HCT116 (cell line): ENCODE measurements at regions not wholly inside any gene's neighbourhood (a gene's known extent, or its start where the extent isn't known, plus 50 kb on each side); places are given as distances from the start of the nearest gene placed in this dataset.

Experiments used
- ATAC-seq: fragments of 200-7000 bp; cut with Tn5 transposase; 2 replicates; pipeline ENCODE4 v1.9.1; 2020; ENCODE audit warnings: mild to moderate bottlenecking, moderate library complexity
- BruUV-seq: library from RNA; stranded (reverse); fragments of 400-500 nt; replicated peaks from 2 replicates; lab custom pipeline; 2021; lab: Mats Ljungman, UMichigan
- CTCF ChIA-PET: fragments of 300-600 bp; sonication (Branson Sonifier 250); formaldehyde crosslinking; loops from one replicate; lab custom pipeline; 2021; ENCODE audit warnings: antibody characterized with exemption; lab: Charles Lee
- POLR2A ChIA-PET: fragments of 300-600, 350-600 bp; sonication (Branson Sonifier 250); formaldehyde crosslinking; loops from one replicate; lab custom pipeline; 2021; ENCODE audit warnings: antibody characterized with exemption; lab: Charles Lee
- RAD21 ChIA-PET, 2 experiments: fragments of 300-600 bp; sonication (Branson Sonifier 250); formaldehyde crosslinking; loops; one replicate each; lab custom pipeline; 2023; ENCODE audit warnings: low total read pairs in 2 of 2; ENCODE audit not compliant: uncharacterized antibody in 2 of 2, unreplicated experiment in 2 of 2, low non-redundant PET in 1 of 2; lab: Charles Lee
- DNase-seq: peaks from one replicate; pipeline ENCODE4 v3.0.0-alpha.2; 2010; ENCODE audit warnings: low read depth, low spot score
- H2AFZ ChIP-seq: fragments of 200-600 bp; shearing (Covaris generic), sonication (generic); 2 replicates; pipeline ENCODE4 v1.6.1; 2017; ENCODE audit warnings: low read depth, mixed run types, mixed read lengths, antibody characterized with exemption, low read length; ENCODE audit not compliant: poor library complexity, severe bottlenecking
- H3K27ac ChIP-seq: 2 replicates; pipeline ENCODE4 v1.5.1; 2012; ENCODE audit warnings: low read depth, low read length
- H3K27me3 ChIP-seq: fragments of 200-600 bp; sonication (generic); 2 replicates; pipeline ENCODE4 v1.6.1; 2016; ENCODE audit warnings: mixed run types, low read length, mixed read lengths; ENCODE audit not compliant: insufficient read depth
- H3K36me3 ChIP-seq, 2 experiments: fragments of 200-500 bp in 1 of 2; fragments of 200-600 bp in 1 of 2; sonication (Bioruptor generic) in 1 of 2; sonication (generic) in 1 of 2; 2 replicates each; pipeline versions ENCODE4 v1.5.1 to v1.6.1; 2014 to 2016; ENCODE audit warnings: low read length in 2 of 2, inconsistent platforms in 1 of 2, mixed read lengths in 1 of 2, mixed run types in 1 of 2; ENCODE audit not compliant: insufficient read depth in 2 of 2, control insufficient read depth in 1 of 2
- H3K4me1 ChIP-seq, 2 experiments: fragments of 200-600 bp in 1 of 2; sonication (generic) in 1 of 2; 2 replicates each; pipeline versions ENCODE4 v1.5.1 to v1.6.1; 2012 to 2017; ENCODE audit warnings: low read length in 2 of 2, inconsistent platforms in 1 of 2, mild to moderate bottlenecking in 1 of 2, mixed read lengths in 1 of 2, mixed run types in 1 of 2, moderate library complexity in 1 of 2; ENCODE audit not compliant: insufficient read depth in 2 of 2, control insufficient read depth in 1 of 2
- H3K4me2 ChIP-seq: fragments of 200-600 bp; sonication (generic); 2 replicates; pipeline ENCODE4 v1.6.1; 2017; ENCODE audit warnings: mixed run types, low read length, mixed read lengths
- H3K4me3 ChIP-seq, 2 experiments: fragments of 200-600 bp in 1 of 2; sonication (generic) in 1 of 2; replicated peaks in 1 of 2; 2 replicates each; pipeline ENCODE4 v1.5.1; 2011 to 2016; ENCODE audit warnings: low read length in 2 of 2, control low read depth in 1 of 2, low read depth in 1 of 2, mild to moderate bottlenecking in 1 of 2, mixed read lengths in 1 of 2, mixed run types in 1 of 2
- H3K79me2 ChIP-seq: fragments of 200-600 bp; sonication (generic); 2 replicates; pipeline ENCODE4 v1.6.1; 2017; ENCODE audit warnings: mild to moderate bottlenecking, mixed run types, low read length, moderate library complexity, mixed read lengths; ENCODE audit not compliant: insufficient read depth
- H3K9ac ChIP-seq: fragments of 200-600 bp; sonication (generic); 2 replicates; pipeline ENCODE4 v1.6.1; 2016; ENCODE audit warnings: low read length, mixed read lengths
- H3K9me2 ChIP-seq: fragments of 200-600 bp; sonication (generic), shearing (Covaris generic); 2 replicates; pipeline ENCODE4 v1.6.1; 2017; ENCODE audit warnings: mixed run types, mild to moderate bottlenecking, moderate library complexity; ENCODE audit not compliant: insufficient read depth
- H3K9me3 ChIP-seq, 2 experiments: fragments of 200-500 bp in 1 of 2; fragments of 200-600 bp in 1 of 2; sonication (Bioruptor generic) in 1 of 2; sonication (generic) in 1 of 2; 2 replicates each; pipeline ENCODE4 v1.6.1; 2014 to 2017; ENCODE audit warnings: low read length in 2 of 2, mixed read lengths in 2 of 2, inconsistent platforms in 1 of 2, low read depth in 1 of 2, mild to moderate bottlenecking in 1 of 2, mixed run types in 1 of 2, moderate library complexity in 1 of 2; ENCODE audit not compliant: control insufficient read depth in 1 of 2, insufficient read depth in 1 of 2
- H4K20me1 ChIP-seq: fragments of 200-600 bp; sonication (generic), shearing (Covaris generic); 2 replicates; pipeline ENCODE4 v1.6.1; 2017; ENCODE audit warnings: mixed run types, mild to moderate bottlenecking, moderate library complexity; ENCODE audit not compliant: insufficient read depth
- ATF3 ChIP-seq: IDR thresholded peaks from 2 replicates; pipeline ENCODE4 v1.6.1; 2012
- CBX3 ChIP-seq: IDR thresholded peaks from 2 replicates; pipeline ENCODE4 v1.6.1; 2012; ENCODE audit warnings: low read depth
- CEBPB ChIP-seq: IDR thresholded peaks from 2 replicates; pipeline ENCODE4 v1.6.1; 2012; ENCODE audit warnings: low read depth
- EGR1 ChIP-seq: IDR thresholded peaks from 2 replicates; pipeline ENCODE4 v1.6.1; 2012; ENCODE audit warnings: low read depth
- EZH2 ChIP-seq: fragments of 200-600 bp; sonication (generic); IDR thresholded peaks from 2 replicates; pipeline ENCODE4 v1.6.1; 2017; ENCODE audit warnings: antibody characterized with exemption, mixed run types
- EZH2phosphoT487 ChIP-seq: fragments of 200-600 bp; IDR thresholded peaks from 2 replicates; pipeline ENCODE4 v1.6.1; 2018; ENCODE audit warnings: antibody characterized with exemption, borderline replicate concordance
- JUND ChIP-seq: IDR thresholded peaks from 2 replicates; pipeline ENCODE4 v1.6.1; 2012
- MAX ChIP-seq: IDR thresholded peaks from 2 replicates; pipeline ENCODE4 v1.6.1; 2012
- POLR2A ChIP-seq: IDR thresholded peaks from 2 replicates; pipeline ENCODE4 v1.7.0; 2011; ENCODE audit warnings: borderline replicate concordance; ENCODE audit not compliant: insufficient read depth, insufficient read length; ENCODE audit errors: extremely low read depth
- RAD21 ChIP-seq: IDR thresholded peaks from 2 replicates; pipeline ENCODE4 v1.6.1; 2012; ENCODE audit warnings: low read depth, mild to moderate bottlenecking
- SIN3A ChIP-seq: IDR thresholded peaks from 2 replicates; pipeline ENCODE4 v1.6.1; 2012; ENCODE audit warnings: low read depth
- SP1 ChIP-seq: IDR thresholded peaks from 2 replicates; pipeline ENCODE4 v1.6.1; 2012; ENCODE audit warnings: low read depth
- SRF ChIP-seq: IDR thresholded peaks from 2 replicates; pipeline ENCODE4 v1.6.1; 2012; ENCODE audit warnings: low read depth
- YY1 ChIP-seq: IDR thresholded peaks from 2 replicates; pipeline ENCODE4 v1.6.1; 2011; ENCODE audit warnings: low read length, low read depth, moderate library complexity, mild to moderate bottlenecking; ENCODE audit not compliant: insufficient replicate concordance; ENCODE audit errors: extremely low read depth
- ZBTB33 ChIP-seq: IDR thresholded peaks from 2 replicates; pipeline ENCODE4 v1.6.1; 2011; ENCODE audit warnings: mild to moderate bottlenecking, low read length, moderate library complexity; ENCODE audit not compliant: insufficient replicate concordance; ENCODE audit errors: extremely low read depth
- intact Hi-C: fragments of 100-400 bp; cut with micrococcal nuclease; formaldehyde crosslinking; loops from 2 replicates; pipeline ENCODE4 v1.10.0; 2022

- CTCF ChIA-PET: no interaction called here
- no peaks in the 10 kb centered on the region for H3K4me1 ChIP-seq
Observed at GRCh38 chr4:114527170-114527569, 71.4 kb upstream of the UGT8 start.

GRCh38 chr4:114527637-114528036 is 71.0 kb upstream of the UGT8 start:
- no peak for ATAC-seq
- Histone ChIP-seq H3K36me3 (no peaks in the 10 kb centered on the region), H3K27ac (no peak overlapping the region), H4K20me1 (no peaks in the 10 kb centered on the region), H3K4me2 (no peak overlapping the region), H3K9me2 (no peaks in the 10 kb centered on the region), H3K9ac (no peak overlapping the region), H3K4me3 (no peak overlapping the region), H2AFZ (no peak overlapping the region), H3K27me3 (no peaks in the 10 kb centered on the region), H3K79me2 (no peaks in the 10 kb centered on the region), H3K9me3 (no peaks in the 10 kb centered on the region), H3K4me1 (no peaks in the 10 kb centered on the region)
- POLR2A ChIA-PET: interaction anchor here (0.6 kb wide), 1 partner anchor 13 kb away, joined by 5 read pairs; no protein-coding TSS in a partner anchor
- TF ChIP-seq EZH2phosphoT487: no peak
- TF ChIP-seq ZBTB33: no peak
- no peak for TF ChIP-seq SIN3A
- no peak for TF ChIP-seq EGR1
- no peak for TF ChIP-seq ATF3
- no peak for TF ChIP-seq POLR2A
- no peak for TF ChIP-seq MAX
- no peak for TF ChIP-seq RAD21
- TF ChIP-seq SRF: no peak
- TF ChIP-seq YY1: no peak
- BruUV-seq: no TSS peak
- CTCF ChIA-PET: no interaction called here
- intact Hi-C loops: no loop called here
- DNase-seq: no peak
- RAD21 ChIA-PET: no interaction called here

More at GRCh38 chr4:114527170-114527569, 71.4 kb upstream of the UGT8 start:
- H3K27me3 ChIP-seq: no peaks in the 10 kb centered on the region
- no peak overlapping the region for H3K4me3 ChIP-seq
- no peak overlapping the region for H2AFZ ChIP-seq
- H3K4me2 ChIP-seq: no peak overlapping the region
- DNase-seq (no peak), ATAC-seq (no peak)
- RAD21 ChIA-PET: no interaction called here
- TF ChIP-seq SP1: no peak
- TF ChIP-seq CBX3: no peak
- no peak for TF ChIP-seq JUND
- no peak for TF ChIP-seq SRF
- no peak for TF ChIP-seq EZH2
- TF ChIP-seq EZH2phosphoT487: no peak
- no peak for TF ChIP-seq MAX
- TF ChIP-seq SIN3A: no peak
- no peak for TF ChIP-seq ATF3
- no peak for TF ChIP-seq CEBPB
- POLR2A ChIA-PET: interaction anchor here (0.6 kb wide), 1 partner anchor 12 kb away, joined by 5 read pairs; no protein-coding TSS in a partner anchor
- no peaks in the 10 kb centered on the region for H3K9me2 ChIP-seq
- H3K27ac ChIP-seq: no peak overlapping the region
- H3K36me3 ChIP-seq: no peaks in the 10 kb centered on the region
- intact Hi-C loops: no loop called here
- BruUV-seq: no TSS peak
- H3K9ac ChIP-seq: no peak overlapping the region
- H4K20me1 ChIP-seq: no peaks in the 10 kb centered on the region
- no peaks in the 10 kb centered on the region for H3K79me2 ChIP-seq
- H3K9me3 ChIP-seq: no peaks in the 10 kb centered on the region
